ENCODE measurements at regions not wholly inside any gene's neighbourhood (a gene's known extent, or its start where the extent isn't known, plus 50 kb on each side); places are given as distances from the start of the nearest gene placed in this dataset.

DNA sequence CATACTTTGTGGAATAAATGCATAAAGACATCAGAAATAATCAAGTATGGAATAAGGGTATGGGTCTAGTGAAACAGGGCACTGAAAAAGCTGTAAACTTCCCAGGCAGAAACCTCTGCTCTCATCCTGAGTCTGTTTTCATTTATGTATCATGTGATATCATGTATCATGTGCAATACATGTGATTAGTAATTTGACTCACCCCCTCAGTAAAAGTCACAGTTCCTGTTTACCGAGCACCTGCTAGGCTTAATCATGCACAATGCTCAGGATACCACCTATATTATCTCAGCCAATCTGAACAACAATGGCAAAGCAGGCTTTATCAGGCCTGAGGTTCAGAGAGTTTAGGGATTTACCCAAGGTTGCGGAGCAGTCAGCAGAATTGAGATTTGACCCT, 250.6 kb upstream of the TENM4 start:
- TF ChIP-seq, protein P1, sequence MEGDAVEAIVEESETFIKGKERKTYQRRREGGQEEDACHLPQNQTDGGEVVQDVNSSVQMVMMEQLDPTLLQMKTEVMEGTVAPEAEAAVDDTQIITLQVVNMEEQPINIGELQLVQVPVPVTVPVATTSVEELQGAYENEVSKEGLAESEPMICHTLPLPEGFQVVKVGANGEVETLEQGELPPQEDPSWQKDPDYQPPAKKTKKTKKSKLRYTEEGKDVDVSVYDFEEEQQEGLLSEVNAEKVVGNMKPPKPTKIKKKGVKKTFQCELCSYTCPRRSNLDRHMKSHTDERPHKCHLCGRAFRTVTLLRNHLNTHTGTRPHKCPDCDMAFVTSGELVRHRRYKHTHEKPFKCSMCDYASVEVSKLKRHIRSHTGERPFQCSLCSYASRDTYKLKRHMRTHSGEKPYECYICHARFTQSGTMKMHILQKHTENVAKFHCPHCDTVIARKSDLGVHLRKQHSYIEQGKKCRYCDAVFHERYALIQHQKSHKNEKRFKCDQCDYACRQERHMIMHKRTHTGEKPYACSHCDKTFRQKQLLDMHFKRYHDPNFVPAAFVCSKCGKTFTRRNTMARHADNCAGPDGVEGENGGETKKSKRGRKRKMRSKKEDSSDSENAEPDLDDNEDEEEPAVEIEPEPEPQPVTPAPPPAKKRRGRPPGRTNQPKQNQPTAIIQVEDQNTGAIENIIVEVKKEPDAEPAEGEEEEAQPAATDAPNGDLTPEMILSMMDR (IDR thresholded peaks at IDR 0.05): no peak
- TF ChIP-seq TCF7L2 (IDR thresholded peaks at IDR 0.05; ENCODE audit: low read depth, low read length) (no peak), SIN3A (IDR thresholded peaks at IDR 0.05; ENCODE audit: borderline replicate concordance, insufficient read depth, low read depth, low read length) (no peak), POLR2AphosphoS5 (IDR thresholded peaks at IDR 0.05; ENCODE audit: low read depth, low read length) (no peak)

Measured in Panc1 (cell line).